Natural killer cell (primary cell): ENCODE measurements at regions not wholly inside any gene's neighbourhood (a gene's known extent, or its start where the extent isn't known, plus 50 kb on each side); places are given as distances from the start of the nearest gene placed in this dataset.

Source experiments
- ATAC-seq, 3 donors: fragments of 150-1000 bp in 2 of 3; fragments of 200-7000 bp in 1 of 3; cut with Tn5 transposase; 1 replicate in 1 of 3; 2 replicates in 2 of 3; pipeline ENCODE4 v1.10.0; 2021; ENCODE audit warnings: mild to moderate bottlenecking in 2 of 3, moderate library complexity in 2 of 3
- DNase-seq, 2 donors: peaks; one replicate each; pipeline versions ENCODE4 v3.0.0 to v3.0.0-alpha.2; 2013 to 2021; ENCODE audit warnings: mixed read lengths in 1 of 2
- H3K27ac ChIP-seq: one replicate; pipeline ENCODE4 v1.5.1; 2013; ENCODE audit warnings: mild to moderate bottlenecking, low read length
- H3K27me3 ChIP-seq: one replicate; pipeline ENCODE4 v1.6.1; 2013; ENCODE audit warnings: low read length; ENCODE audit not compliant: control insufficient read depth, insufficient read depth
- H3K36me3 ChIP-seq: one replicate; pipeline ENCODE4 v1.6.1; 2013; ENCODE audit warnings: low read length; ENCODE audit not compliant: control insufficient read depth, insufficient read depth
- H3K4me1 ChIP-seq: one replicate; pipeline ENCODE4 v1.6.1; 2013; ENCODE audit warnings: low read length; ENCODE audit not compliant: control insufficient read depth, insufficient read depth
- H3K4me3 ChIP-seq: one replicate; pipeline ENCODE4 v1.5.1; 2013; ENCODE audit warnings: low read length
- H3K9me3 ChIP-seq: one replicate; pipeline ENCODE4 v1.6.1; 2013; ENCODE audit warnings: low read length; ENCODE audit not compliant: control insufficient read depth, insufficient read depth
- H3K27ac Mint-ChIP-seq, 2 donors: one replicate each; pipeline ENCODE4 v1.8.0; 2022; ENCODE audit warnings: mild to moderate bottlenecking in 2 of 2, mixed read lengths in 2 of 2, moderate library complexity in 1 of 2
- H3K27me3 Mint-ChIP-seq, 2 donors: one replicate each; pipeline ENCODE4 v1.8.0; 2022; ENCODE audit warnings: low read depth in 2 of 2, mixed read lengths in 2 of 2
- H3K36me3 Mint-ChIP-seq: one replicate; pipeline ENCODE4 v1.8.0; 2022; ENCODE audit warnings: mixed read lengths
- H3K4me1 Mint-ChIP-seq, 2 donors: one replicate each; pipeline ENCODE4 v1.8.0; 2022; ENCODE audit warnings: mixed read lengths in 2 of 2
- H3K4me3 Mint-ChIP-seq: one replicate; pipeline ENCODE4 v1.8.0; 2022; ENCODE audit warnings: mild to moderate bottlenecking, moderate library complexity, mixed read lengths
- H3K9me3 Mint-ChIP-seq, 2 donors: one replicate each; pipeline ENCODE4 v1.8.0; 2022; ENCODE audit warnings: mixed read lengths in 2 of 2
- WGBS: methylation state at CpG from one replicate; pipeline ENCODE4 v1.1.7; 2013; ENCODE audit warnings: missing lambda C conversion rate; ENCODE audit not compliant: insufficient coverage; 5-methylcytosine and 5-hydroxymethylcytosine counted together
- intact Hi-C: fragments of 100-400 bp; cut with micrococcal nuclease; formaldehyde crosslinking; loops from one replicate; pipeline ENCODE4 v1.14.2; 2022
- TF ChIP-seq, protein P1 (sequence below): fragments of 200-600 bp; IDR thresholded peaks from one replicate; pipeline ENCODE4 v1.8.0; 2022; ENCODE audit warnings: antibody characterized with exemption

DNA sequence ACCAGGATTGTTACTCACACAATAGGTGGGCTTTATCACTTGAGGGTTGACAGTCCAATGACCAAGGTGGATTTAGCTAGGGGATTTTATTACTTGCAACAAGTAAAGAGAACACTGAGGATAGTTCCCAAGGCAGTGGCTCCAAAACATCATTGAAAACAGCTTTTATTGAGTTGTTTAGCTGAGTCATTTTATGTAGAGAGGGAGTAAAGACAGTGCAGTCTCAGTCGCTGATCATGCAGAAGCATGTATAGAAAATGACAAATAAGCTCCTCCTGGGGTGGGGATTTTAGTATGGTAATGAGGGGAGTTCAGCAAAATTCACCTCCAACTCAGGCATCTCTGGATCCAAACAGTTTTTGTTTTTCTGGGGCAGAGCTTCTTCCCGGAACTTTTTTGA lies 163.0 kb upstream of the CCDC179 start:
- Histone ChIP-seq H3K4me1 (no peaks in the 10 kb centered on the region), H3K36me3 (no peaks in the 10 kb centered on the region), H3K27me3 (no peaks in the 10 kb centered on the region), H3K4me3 (no peak overlapping the region), H3K27ac (no peak overlapping the region), H3K9me3 (no peaks in the 10 kb centered on the region)
- DNase-seq (no peak), ATAC-seq (no peak)
- intact Hi-C loops, result loop anchor here (10.0 kb wide), 1 partner anchor 1381 kb away; no protein-coding TSS in a partner anchor
- Mint-ChIP-seq H3K4me1 (peaks cover 6 to 8% of the 10 kb centered on the region in 2 donors), H3K27ac (no peak overlapping the region), H3K9me3 (no peaks in the 10 kb centered on the region), H3K27me3 (no peaks in the 10 kb centered on the region), H3K36me3 (no peaks in the 10 kb centered on the region), H3K4me3 (no peak overlapping the region)
- 81% methylated on average over 2 of the region's 2 CpGs for WGBS
- TF ChIP-seq, protein P1, sequence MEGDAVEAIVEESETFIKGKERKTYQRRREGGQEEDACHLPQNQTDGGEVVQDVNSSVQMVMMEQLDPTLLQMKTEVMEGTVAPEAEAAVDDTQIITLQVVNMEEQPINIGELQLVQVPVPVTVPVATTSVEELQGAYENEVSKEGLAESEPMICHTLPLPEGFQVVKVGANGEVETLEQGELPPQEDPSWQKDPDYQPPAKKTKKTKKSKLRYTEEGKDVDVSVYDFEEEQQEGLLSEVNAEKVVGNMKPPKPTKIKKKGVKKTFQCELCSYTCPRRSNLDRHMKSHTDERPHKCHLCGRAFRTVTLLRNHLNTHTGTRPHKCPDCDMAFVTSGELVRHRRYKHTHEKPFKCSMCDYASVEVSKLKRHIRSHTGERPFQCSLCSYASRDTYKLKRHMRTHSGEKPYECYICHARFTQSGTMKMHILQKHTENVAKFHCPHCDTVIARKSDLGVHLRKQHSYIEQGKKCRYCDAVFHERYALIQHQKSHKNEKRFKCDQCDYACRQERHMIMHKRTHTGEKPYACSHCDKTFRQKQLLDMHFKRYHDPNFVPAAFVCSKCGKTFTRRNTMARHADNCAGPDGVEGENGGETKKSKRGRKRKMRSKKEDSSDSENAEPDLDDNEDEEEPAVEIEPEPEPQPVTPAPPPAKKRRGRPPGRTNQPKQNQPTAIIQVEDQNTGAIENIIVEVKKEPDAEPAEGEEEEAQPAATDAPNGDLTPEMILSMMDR, result no peak

DNA sequence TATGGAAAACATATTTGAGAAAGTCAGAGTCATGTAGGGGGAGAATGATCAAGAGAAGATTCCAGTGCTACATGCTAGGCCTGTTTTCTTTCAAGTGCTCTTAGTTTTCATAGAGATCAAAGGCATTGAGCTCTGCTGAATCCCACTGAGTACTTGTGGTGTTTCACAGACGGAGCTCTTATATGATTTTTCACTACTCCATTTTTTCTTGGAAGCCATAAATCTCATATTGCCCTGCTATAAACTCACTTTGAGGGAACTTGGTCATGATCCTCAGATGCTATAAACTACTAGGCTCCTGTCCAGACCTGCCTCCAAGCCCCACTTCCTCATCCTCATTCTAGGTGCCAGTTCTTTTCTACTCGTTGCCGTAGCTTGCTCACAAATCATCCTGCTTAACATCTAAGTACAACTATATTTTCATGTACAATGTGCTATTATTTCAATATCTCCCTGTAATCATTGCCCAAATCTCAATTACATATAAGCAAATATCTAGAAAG lies 180.8 kb upstream of the CCDC179 start:
- Histone ChIP-seq H3K4me3 (no peak overlapping the region), H3K27me3 (no peaks in the 10 kb centered on the region), H3K36me3 (no peaks in the 10 kb centered on the region), H3K9me3 (no peaks in the 10 kb centered on the region), H3K4me1 (no peaks in the 10 kb centered on the region), H3K27ac (no peak overlapping the region)
- H3K36me3 Mint-ChIP-seq, result no peaks in the 10 kb centered on the region
- H3K9me3 Mint-ChIP-seq, result no peaks in the 10 kb centered on the region
- DNase-seq, result no peak
- no peaks in the 10 kb centered on the region for H3K27me3 Mint-ChIP-seq
- no peak for ATAC-seq
- H3K4me3 Mint-ChIP-seq, result no peak overlapping the region
- H3K27ac Mint-ChIP-seq, result no peak overlapping the region
- intact Hi-C loops, result no loop called here
- 65% methylated on average over 3 of the region's 3 CpGs for WGBS
- H3K4me1 Mint-ChIP-seq, result no peaks in the 10 kb centered on the region
- TF ChIP-seq, protein P1, result no peak

DNA sequence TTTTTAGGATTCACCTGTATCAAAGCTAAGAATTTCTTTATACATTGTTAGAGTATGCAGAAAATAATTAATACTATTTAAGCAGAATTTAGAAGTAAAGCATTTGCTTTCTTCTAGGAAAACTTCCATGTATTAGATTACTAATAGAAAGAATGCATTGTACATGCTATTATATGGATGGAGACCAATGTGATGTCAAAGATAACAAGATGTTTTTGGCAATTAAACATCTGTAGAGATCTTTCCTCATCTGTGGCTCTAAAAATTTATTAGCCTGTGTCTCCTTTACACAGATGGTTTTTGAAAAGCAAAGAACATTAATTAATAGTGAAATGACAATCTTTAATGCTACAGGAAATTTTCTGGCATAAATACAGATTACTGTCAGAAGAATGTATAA lies 198.4 kb upstream of the CCDC179 start:
- Histone ChIP-seq H3K4me3 (no peak overlapping the region), H3K9me3 (no peaks in the 10 kb centered on the region), H3K36me3 (no peaks in the 10 kb centered on the region), H3K4me1 (no peaks in the 10 kb centered on the region), H3K27me3 (no peaks in the 10 kb centered on the region), H3K27ac (no peak overlapping the region)
- H3K4me3 Mint-ChIP-seq, result no peak overlapping the region
- TF ChIP-seq, protein P1, result no peak
- peaks cover 0 to 3% of the 10 kb centered on the region in 2 donors for H3K27me3 Mint-ChIP-seq
- H3K4me1 Mint-ChIP-seq, result no peaks in the 10 kb centered on the region
- DNase-seq (no peak), ATAC-seq (no peak)
- H3K36me3 Mint-ChIP-seq, result no peaks in the 10 kb centered on the region
- H3K27ac Mint-ChIP-seq, result no peak overlapping the region
- H3K9me3 Mint-ChIP-seq, result peaks cover 0 to 3% of the 10 kb centered on the region in 2 donors
- intact Hi-C loops, result no loop called here

DNA sequence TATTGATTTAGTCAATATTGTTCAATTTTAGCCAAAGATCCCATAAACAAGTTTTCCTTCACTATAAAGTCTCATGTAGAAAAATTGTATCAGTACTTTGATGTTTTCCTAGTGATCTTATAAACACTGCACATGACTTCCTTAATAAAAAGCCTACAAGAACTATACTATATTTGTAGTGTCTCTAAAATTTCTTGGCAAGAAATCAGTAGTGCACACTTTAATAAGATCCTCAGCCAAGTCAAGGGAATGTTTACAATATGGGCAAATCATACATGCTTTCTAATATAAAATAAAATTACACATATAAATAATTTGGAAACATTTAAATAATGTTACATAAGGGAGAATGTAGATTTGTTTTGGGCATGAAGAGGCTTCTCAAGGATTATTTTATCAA lies 203.0 kb upstream of the CCDC179 start:
- H3K4me3 Mint-ChIP-seq, result no peak overlapping the region
- Histone ChIP-seq H3K9me3 (no peaks in the 10 kb centered on the region), H3K27ac (no peak overlapping the region), H3K4me3 (no peak overlapping the region), H3K27me3 (no peaks in the 10 kb centered on the region), H3K36me3 (no peaks in the 10 kb centered on the region), H3K4me1 (no peaks in the 10 kb centered on the region)
- no peak for DNase-seq
- H3K27me3 Mint-ChIP-seq, result peaks cover 0 to 3% of the 10 kb centered on the region in 2 donors
- no peaks in the 10 kb centered on the region for H3K4me1 Mint-ChIP-seq
- ATAC-seq, result no peak
- H3K9me3 Mint-ChIP-seq, result peaks cover 0 to 3% of the 10 kb centered on the region in 2 donors
- intact Hi-C loops, result no loop called here
- TF ChIP-seq, protein P1, result no peak
- H3K27ac Mint-ChIP-seq, result no peak overlapping the region
- H3K36me3 Mint-ChIP-seq, result no peaks in the 10 kb centered on the region
